Stimulated activated naive CD8-positive, alpha-beta T cell treated with anti-CD3 and anti-CD28 coated beads, Interleukin-15, amount 100 ng/mL, for 72 hours (primary cell): ENCODE measurements at regions not wholly inside any gene's neighbourhood (a gene's known extent, or its start where the extent isn't known, plus 50 kb on each side); places are given as distances from the start of the nearest gene placed in this dataset.
"Not testable (repeated sequence)": the region's sequence is repeated elsewhere in the genome, so short reads cannot be mapped to it uniquely, and the experiment has no call there.

ENCODE experiments used
- ATAC-seq: fragments of 150-1000 bp; cut with Tn5 transposase; 2 replicates; pipeline ENCODE4 v1.10.0; 2021; ENCODE audit warnings: mild to moderate bottlenecking, moderate library complexity
- DNase-seq, 2 donors: peaks; one replicate each; pipeline ENCODE4 v3.0.0; 2021 to 2022
- H3K27ac Mint-ChIP-seq, 2 donors: one replicate each; pipeline ENCODE4 v1.8.0; 2022; ENCODE audit warnings: mild to moderate bottlenecking in 2 of 2, mixed read lengths in 2 of 2, moderate library complexity in 2 of 2
- H3K27me3 Mint-ChIP-seq: one replicate; pipeline ENCODE4 v1.8.0; 2022; ENCODE audit warnings: mixed read lengths
- H3K4me1 Mint-ChIP-seq: one replicate; pipeline ENCODE4 v1.8.0; 2022; ENCODE audit warnings: mild to moderate bottlenecking, mixed read lengths
- H3K4me3 Mint-ChIP-seq, 2 donors: one replicate each; pipeline ENCODE4 v1.8.0; 2022; ENCODE audit warnings: mild to moderate bottlenecking in 2 of 2, mixed read lengths in 2 of 2, moderate library complexity in 1 of 2
- H3K9me3 Mint-ChIP-seq, 2 donors: one replicate each; pipeline ENCODE4 v1.8.0; 2022; ENCODE audit warnings: mixed read lengths in 2 of 2

- DNase-seq, H3K27ac Mint-ChIP-seq, H3K4me3 Mint-ChIP-seq, H3K4me1 Mint-ChIP-seq, H3K27me3 Mint-ChIP-seq, ATAC-seq: not testable (repeated sequence)
- H3K9me3 Mint-ChIP-seq = peaks cover 12 to 25% of the 10 kb centered on the region in 2 donors
Measured at GRCh38 chr5:54787910-54788309, 197.5 kb downstream of the ESM1 start.

- peak overlapping the region in 1 of 2 donors; percentile 13 for H3K27ac Mint-ChIP-seq
- peaks cover 7% of the 10 kb centered on the region for H3K27me3 Mint-ChIP-seq
- H3K4me3 Mint-ChIP-seq = no peak overlapping the region
- H3K9me3 Mint-ChIP-seq = peaks cover 12 to 28% of the 10 kb centered on the region in 2 donors
- no peaks in the 10 kb centered on the region for H3K4me1 Mint-ChIP-seq
- ATAC-seq (no peak), DNase-seq (no peak)
Measured at GRCh38 chr5:54785729-54786591, 199.4 kb downstream of the ESM1 start.

GRCh38 chr5:54778783-54779182 is 206.6 kb downstream of the ESM1 start:
- DNase-seq = no peak
- Mint-ChIP-seq H3K4me1 (no peaks in the 10 kb centered on the region), H3K4me3 (no peak overlapping the region), H3K27ac (no peak overlapping the region), H3K27me3 (no peaks in the 10 kb centered on the region), H3K9me3 (peaks cover 7 to 12% of the 10 kb centered on the region in 2 donors)
- no peak for ATAC-seq

GRCh38 chr5:54775645-54776044 is 209.7 kb downstream of the ESM1 start:
- ATAC-seq (no peak), DNase-seq (no peak)
- Mint-ChIP-seq H3K27ac (no peak overlapping the region), H3K4me1 (no peaks in the 10 kb centered on the region), H3K27me3 (no peaks in the 10 kb centered on the region), H3K9me3 (no peaks in the 10 kb centered on the region), H3K4me3 (no peak overlapping the region)

- no peaks in the 10 kb centered on the region for H3K9me3 Mint-ChIP-seq
- no peak overlapping the region for H3K4me3 Mint-ChIP-seq
- no peaks in the 10 kb centered on the region for H3K27me3 Mint-ChIP-seq
- ATAC-seq (no peak), DNase-seq (no peak)
- no peak overlapping the region for H3K27ac Mint-ChIP-seq
- H3K4me1 Mint-ChIP-seq = no peaks in the 10 kb centered on the region
Measured at GRCh38 chr5:54774281-54775170, 210.9 kb downstream of the ESM1 start.

GRCh38 chr5:54772684-54773083 is 212.7 kb downstream of the ESM1 start:
- Mint-ChIP-seq H3K9me3 (no peaks in the 10 kb centered on the region), H3K4me3 (no peak overlapping the region), H3K4me1 (no peaks in the 10 kb centered on the region), H3K27me3 (no peaks in the 10 kb centered on the region), H3K27ac (no peak overlapping the region)
- DNase-seq (no peak), ATAC-seq (no peak)

- no peak overlapping the region for H3K27ac Mint-ChIP-seq
- no peak for ATAC-seq
Measured at GRCh38 chr5:54772231-54772630, 213.2 kb downstream of the ESM1 start.

GRCh38 chr5:54769746-54770145 is 215.6 kb downstream of the ESM1 start:
- Mint-ChIP-seq H3K4me3 (no peak overlapping the region), H3K9me3 (no peaks in the 10 kb centered on the region), H3K27ac (no peak overlapping the region), H3K27me3 (no peaks in the 10 kb centered on the region), H3K4me1 (no peaks in the 10 kb centered on the region)
- ATAC-seq (no peak), DNase-seq (no peak)

More at GRCh38 chr5:54772231-54772630, 213.2 kb downstream of the ESM1 start:
- DNase-seq = no peak
- no peaks in the 10 kb centered on the region for H3K4me1 Mint-ChIP-seq
- H3K27me3 Mint-ChIP-seq = no peaks in the 10 kb centered on the region
- H3K9me3 Mint-ChIP-seq = no peaks in the 10 kb centered on the region
- no peak overlapping the region for H3K4me3 Mint-ChIP-seq

GRCh38 chr5:54769072-54769471 is 216.3 kb downstream of the ESM1 start:
- no peak for DNase-seq
- ATAC-seq = no peak
- Mint-ChIP-seq H3K27ac (no peak overlapping the region), H3K4me1 (no peaks in the 10 kb centered on the region), H3K27me3 (no peaks in the 10 kb centered on the region), H3K9me3 (no peaks in the 10 kb centered on the region), H3K4me3 (no peak overlapping the region)

GRCh38 chr5:54766748-54767147 is 218.6 kb downstream of the ESM1 start:
- no peak overlapping the region for H3K27ac Mint-ChIP-seq
- H3K4me3 Mint-ChIP-seq = no peak overlapping the region
- H3K4me1 Mint-ChIP-seq = no peaks in the 10 kb centered on the region
- H3K9me3 Mint-ChIP-seq = no peaks in the 10 kb centered on the region
- no peak for ATAC-seq
- no peaks in the 10 kb centered on the region for H3K27me3 Mint-ChIP-seq
- no peak for DNase-seq

GRCh38 chr5:54765165-54766028 is 220.0 kb downstream of the ESM1 start:
- Mint-ChIP-seq H3K4me1 (peaks cover 7% of the 10 kb centered on the region), H3K27me3 (no peaks in the 10 kb centered on the region), H3K9me3 (no peaks in the 10 kb centered on the region), H3K27ac (no peak overlapping the region), H3K4me3 (no peak overlapping the region)
- DNase-seq (no peak), ATAC-seq (no peak)

- DNase-seq (no peak), ATAC-seq (no peak)
- H3K27ac Mint-ChIP-seq = no peak overlapping the region
- no peaks in the 10 kb centered on the region for H3K9me3 Mint-ChIP-seq
- no peaks in the 10 kb centered on the region for H3K27me3 Mint-ChIP-seq
- H3K4me1 Mint-ChIP-seq = peaks cover 7% of the 10 kb centered on the region
- H3K4me3 Mint-ChIP-seq = no peak overlapping the region
Measured at GRCh38 chr5:54764102-54765090, 221.0 kb downstream of the ESM1 start.

- no peak for ATAC-seq
- Mint-ChIP-seq H3K27me3 (no peaks in the 10 kb centered on the region), H3K27ac (no peak overlapping the region), H3K4me3 (no peak overlapping the region), H3K9me3 (peaks cover under 1 to 2% of the 10 kb centered on the region in 2 donors), H3K4me1 (peaks cover 18% of the 10 kb centered on the region)
- DNase-seq = no peak
Measured at GRCh38 chr5:54761213-54761701, 224.1 kb downstream of the ESM1 start.
